Epithelial cell of proximal tubule (primary cell): ENCODE measurements at regions not wholly inside any gene's neighbourhood (a gene's known extent, or its start where the extent isn't known, plus 50 kb on each side); places are given as distances from the start of the nearest gene placed in this dataset.

ENCODE experiments used
- DNase-seq: peaks from one replicate; pipeline ENCODE4 v3.0.0-alpha.2; 2011; ENCODE audit warnings: low read depth
- H3K4me3 ChIP-seq: 2 replicates; pipeline ENCODE4 v1.5.1; 2011; ENCODE audit warnings: low read depth, mild to moderate bottlenecking, low read length
- TF ChIP-seq, protein P1 (sequence below): conservative IDR thresholded peaks from 2 replicates; pipeline ENCODE4 v1.5.1; 2012; ENCODE audit warnings: low read depth, mild to moderate bottlenecking, low read length

DNA sequence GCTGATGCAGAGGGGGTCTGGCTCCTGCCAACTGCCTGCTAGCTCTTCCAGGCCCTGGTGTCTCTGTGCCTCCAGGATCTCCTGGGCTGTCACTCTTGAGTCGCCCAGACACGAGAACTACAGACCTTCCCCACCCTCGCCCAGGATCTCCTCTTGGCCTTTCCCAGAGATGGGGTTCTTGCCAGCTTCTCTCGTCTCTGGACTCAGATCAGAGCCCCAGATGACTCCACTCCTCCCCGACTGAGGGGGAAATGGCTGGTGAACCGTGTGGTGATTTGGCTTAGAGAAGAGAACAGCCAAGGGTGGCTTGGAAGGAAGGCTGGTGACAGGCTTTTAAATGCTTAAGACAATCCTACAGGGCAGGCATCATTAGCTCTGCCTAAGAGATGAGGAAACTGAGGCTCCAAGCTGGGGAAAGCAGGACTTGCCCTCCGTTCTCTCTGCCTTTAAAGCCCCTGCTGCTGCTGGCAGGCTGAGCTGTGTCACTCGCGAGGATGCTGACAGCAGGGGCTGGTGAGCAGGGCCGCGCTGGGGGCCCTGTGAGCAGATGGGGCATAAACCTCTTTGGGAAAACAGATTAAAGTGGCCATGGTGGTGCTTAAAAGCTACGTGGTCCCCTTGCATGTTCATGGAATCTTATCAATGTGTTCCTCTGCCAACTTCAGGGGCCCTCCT lies 90.3 kb upstream of the THY1 start:
- TF ChIP-seq, protein P1, sequence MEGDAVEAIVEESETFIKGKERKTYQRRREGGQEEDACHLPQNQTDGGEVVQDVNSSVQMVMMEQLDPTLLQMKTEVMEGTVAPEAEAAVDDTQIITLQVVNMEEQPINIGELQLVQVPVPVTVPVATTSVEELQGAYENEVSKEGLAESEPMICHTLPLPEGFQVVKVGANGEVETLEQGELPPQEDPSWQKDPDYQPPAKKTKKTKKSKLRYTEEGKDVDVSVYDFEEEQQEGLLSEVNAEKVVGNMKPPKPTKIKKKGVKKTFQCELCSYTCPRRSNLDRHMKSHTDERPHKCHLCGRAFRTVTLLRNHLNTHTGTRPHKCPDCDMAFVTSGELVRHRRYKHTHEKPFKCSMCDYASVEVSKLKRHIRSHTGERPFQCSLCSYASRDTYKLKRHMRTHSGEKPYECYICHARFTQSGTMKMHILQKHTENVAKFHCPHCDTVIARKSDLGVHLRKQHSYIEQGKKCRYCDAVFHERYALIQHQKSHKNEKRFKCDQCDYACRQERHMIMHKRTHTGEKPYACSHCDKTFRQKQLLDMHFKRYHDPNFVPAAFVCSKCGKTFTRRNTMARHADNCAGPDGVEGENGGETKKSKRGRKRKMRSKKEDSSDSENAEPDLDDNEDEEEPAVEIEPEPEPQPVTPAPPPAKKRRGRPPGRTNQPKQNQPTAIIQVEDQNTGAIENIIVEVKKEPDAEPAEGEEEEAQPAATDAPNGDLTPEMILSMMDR = no peak
- no peak overlapping the region for H3K4me3 ChIP-seq
- no peak for DNase-seq

DNA sequence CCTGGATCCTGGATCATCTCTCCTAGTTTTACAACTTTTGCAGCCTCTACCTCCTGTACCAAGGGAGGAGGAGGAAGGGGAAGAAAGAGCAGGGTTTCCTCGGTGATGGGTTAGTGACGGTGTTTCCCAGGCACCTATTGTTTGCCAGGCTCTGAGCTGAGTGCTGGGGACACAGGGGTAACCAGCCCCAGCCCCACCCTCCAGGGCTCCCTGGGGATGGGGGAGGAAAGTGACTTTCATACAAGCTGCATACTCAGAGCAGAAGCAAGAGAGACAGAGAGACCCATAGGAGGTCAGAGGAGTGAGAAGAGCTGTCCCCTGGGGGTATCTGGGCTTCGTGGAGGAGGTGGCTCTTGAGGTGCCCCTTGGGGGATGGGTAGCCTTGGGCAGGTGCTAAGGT lies 89.4 kb upstream of the THY1 start:
- no peak for DNase-seq
- H3K4me3 ChIP-seq = no peak overlapping the region
- TF ChIP-seq, protein P1 = no peak

DNA sequence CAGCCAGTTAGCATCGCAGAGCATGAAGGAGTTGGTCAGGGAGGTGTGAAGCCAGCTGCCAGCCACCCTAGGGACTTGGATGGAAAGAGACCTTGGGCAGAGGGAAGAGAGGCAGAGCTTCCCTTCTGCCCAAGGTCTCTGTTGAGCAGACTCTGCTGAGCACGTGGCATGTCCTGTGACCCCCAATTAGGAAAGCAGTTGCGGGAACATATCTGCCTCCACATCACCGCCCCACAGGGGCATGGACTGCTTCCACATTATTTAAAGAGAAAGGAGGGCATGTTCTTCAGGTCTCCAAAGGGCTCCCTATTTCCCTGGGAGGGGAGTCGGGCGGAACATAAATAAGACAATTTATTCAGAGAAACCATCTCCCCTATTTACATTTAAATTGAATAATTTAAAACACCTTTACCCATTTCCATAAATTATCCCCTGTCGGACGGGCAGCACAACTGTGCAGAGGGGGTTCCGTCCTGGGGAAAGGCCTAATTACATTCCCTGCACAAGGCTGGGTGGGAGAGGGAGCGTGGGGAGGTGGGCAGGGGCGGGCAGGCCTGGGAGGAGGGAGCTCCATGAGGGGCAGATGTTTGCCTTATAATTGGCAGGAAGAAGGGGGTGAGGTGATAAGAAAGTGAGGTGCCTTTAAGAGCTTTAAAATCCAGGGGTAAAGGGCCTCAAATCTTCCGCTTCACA lies 88.8 kb upstream of the THY1 start:
- H3K4me3 ChIP-seq = no peak overlapping the region
- DNase-seq = no peak
- TF ChIP-seq, protein P1 = no peak

DNA sequence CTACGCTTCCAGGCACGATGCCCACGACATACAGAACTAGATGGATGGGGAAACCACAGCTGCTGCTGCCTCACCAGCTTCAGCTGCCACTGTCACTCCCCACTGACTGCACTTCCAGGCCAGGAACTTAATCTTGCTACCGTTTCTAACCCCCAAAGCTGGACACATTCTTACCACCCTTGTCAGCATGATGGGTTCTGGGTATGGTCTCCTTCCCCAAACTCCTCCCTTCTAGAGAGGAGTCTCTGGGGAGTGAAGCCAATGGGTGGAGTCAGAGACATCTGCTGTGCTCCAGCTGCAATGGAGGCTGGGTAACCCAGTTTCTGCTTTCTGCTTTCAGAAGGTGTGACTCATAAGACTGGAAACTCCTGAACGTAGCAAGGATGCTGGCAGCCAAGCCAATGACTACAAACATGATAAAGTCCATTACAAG lies 87.0 kb upstream of the THY1 start:
- TF ChIP-seq, protein P1 = no peak
- no peak overlapping the region for H3K4me3 ChIP-seq
- peak; percentile 46 for DNase-seq

DNA sequence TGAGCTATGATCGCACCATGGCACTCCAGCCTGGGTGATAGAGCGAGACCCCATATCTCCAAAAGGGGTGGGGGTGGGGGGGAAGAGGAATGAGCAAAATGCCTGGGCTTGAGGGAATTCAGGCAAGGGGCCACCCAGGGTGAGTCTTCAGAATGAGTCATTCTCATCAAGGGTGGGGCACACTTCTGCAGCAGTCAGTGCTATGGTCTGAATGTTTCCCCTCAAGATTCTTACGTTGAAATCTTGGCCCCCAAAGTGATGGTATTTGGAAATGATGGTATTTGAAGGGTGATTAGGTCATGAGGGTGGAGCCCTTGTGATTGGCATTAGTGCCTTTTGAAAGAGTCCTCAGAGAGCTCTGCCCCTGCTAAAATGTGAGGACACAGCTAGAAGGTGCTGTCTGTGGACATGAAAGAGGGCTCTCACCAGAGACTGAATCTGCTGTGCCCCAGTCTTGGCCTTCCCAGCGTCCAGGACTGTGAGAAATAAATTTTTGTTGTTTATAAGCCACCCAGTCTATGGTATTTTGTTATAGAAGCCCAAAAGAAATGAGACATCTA lies 86.4 kb upstream of the THY1 start:
- TF ChIP-seq, protein P1 = no peak
- no peak for DNase-seq
- H3K4me3 ChIP-seq = no peak overlapping the region

DNA sequence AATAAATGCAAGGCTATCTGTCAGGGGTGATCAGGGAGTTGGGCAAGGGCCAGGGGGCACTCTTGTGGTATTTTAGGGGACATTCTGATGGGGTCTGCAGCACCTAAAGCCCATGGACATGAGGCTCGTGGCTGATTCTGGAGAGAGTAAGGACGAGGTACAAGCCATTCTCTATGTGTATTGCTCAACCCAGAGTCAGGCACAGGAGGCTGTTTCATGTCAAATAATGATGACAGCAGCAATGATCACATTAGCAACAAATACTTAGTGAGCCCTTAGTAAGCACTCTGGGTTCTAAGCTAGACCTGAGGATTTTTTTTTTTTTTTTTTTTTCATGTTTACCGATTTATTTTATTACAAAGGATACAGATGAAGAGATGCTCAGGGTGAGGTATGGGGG lies 83.5 kb upstream of the THY1 start:
- DNase-seq = no peak
- no peak overlapping the region for H3K4me3 ChIP-seq
- TF ChIP-seq, protein P1 = no peak
